ENCODE measurements at regions not wholly inside any gene's neighbourhood (a gene's known extent, or its start where the extent isn't known, plus 50 kb on each side); places are given as distances from the start of the nearest gene placed in this dataset.

GRCh38 chr21:35648512-35648911 is 411.8 kb downstream of the SETD4 start:
- peak; percentile 21 for DNase-seq
- Histone ChIP-seq H3K27ac (ENCODE audit: low read length) (no peak overlapping the region), H3K27me3 (replicated peaks; ENCODE audit: insufficient read depth, low read length) (no peaks in the 10 kb centered on the region), H3K79me2 (ENCODE audit: low read length) (no peaks in the 10 kb centered on the region), H3F3A (ENCODE audit: insufficient read depth, low read length) (no peaks in the 10 kb centered on the region), H4K20me1 (ENCODE audit: insufficient read depth, low read length) (no peaks in the 10 kb centered on the region), H3K9me2 (replicated peaks; ENCODE audit: insufficient read depth, low read length) (no peaks in the 10 kb centered on the region), H2AFZ (ENCODE audit: low read length) (no peak overlapping the region), H3K4me2 (ENCODE audit: low read depth, low read length) (no peak overlapping the region), H3K9me3 (replicated peaks; ENCODE audit: insufficient read depth, low read length) (no peaks in the 10 kb centered on the region), H3K4me1 (ENCODE audit: low read length) (no peaks in the 10 kb centered on the region), H3K4me3 (ENCODE audit: low read length) (no peak overlapping the region), H3K36me3 (replicated peaks; ENCODE audit: insufficient read depth, low read length) (no peaks in the 10 kb centered on the region), H3K9ac (ENCODE audit: low read length) (no peak overlapping the region)
- TF ChIP-seq EZH2 (optimal IDR thresholded peaks at IDR 0.05; ENCODE audit: low read depth, low read length) (no peak), EZH2phosphoT487 (IDR thresholded peaks at IDR 0.05; ENCODE audit: low read length) (no peak), CTCF (IDR thresholded peaks at IDR 0.05; ENCODE audit: low read length) (peak; percentile 11)

- TF ChIP-seq EZH2phosphoT487 (IDR thresholded peaks at IDR 0.05; ENCODE audit: low read length) (no peak), EZH2 (optimal IDR thresholded peaks at IDR 0.05; ENCODE audit: low read depth, low read length) (no peak), CTCF (IDR thresholded peaks at IDR 0.05; ENCODE audit: low read length) (no peak)
- H3K27ac ChIP-seq (ENCODE audit: low read length) = no peak overlapping the region
Measured at GRCh38 chr21:35646606-35647005, 413.7 kb downstream of the SETD4 start.

GRCh38 chr21:35645991-35646390 is 414.3 kb downstream of the SETD4 start:
- H3K4me3 ChIP-seq (ENCODE audit: low read length) = no peak overlapping the region
- H3K27me3 ChIP-seq (replicated peaks; ENCODE audit: insufficient read depth, low read length) = no peaks in the 10 kb centered on the region
- no peak overlapping the region for H2AFZ ChIP-seq (ENCODE audit: low read length)
- H3K27ac ChIP-seq (ENCODE audit: low read length) = no peak overlapping the region
- no peaks in the 10 kb centered on the region for H3K9me2 ChIP-seq (replicated peaks; ENCODE audit: insufficient read depth, low read length)
- H3K36me3 ChIP-seq (replicated peaks; ENCODE audit: insufficient read depth, low read length) = no peaks in the 10 kb centered on the region
- H3K4me1 ChIP-seq (ENCODE audit: low read length) = no peaks in the 10 kb centered on the region
- no peaks in the 10 kb centered on the region for H3K9me3 ChIP-seq (replicated peaks; ENCODE audit: insufficient read depth, low read length)
- H3K9ac ChIP-seq (ENCODE audit: low read length) = no peak overlapping the region
- H3F3A ChIP-seq (ENCODE audit: insufficient read depth, low read length) = no peaks in the 10 kb centered on the region
- H4K20me1 ChIP-seq (ENCODE audit: insufficient read depth, low read length) = no peaks in the 10 kb centered on the region
- no peak for DNase-seq
- H3K79me2 ChIP-seq (ENCODE audit: low read length) = no peaks in the 10 kb centered on the region
- TF ChIP-seq EZH2 (optimal IDR thresholded peaks at IDR 0.05; ENCODE audit: low read depth, low read length) (no peak), EZH2phosphoT487 (IDR thresholded peaks at IDR 0.05; ENCODE audit: low read length) (no peak)
- H3K4me2 ChIP-seq (ENCODE audit: low read depth, low read length) = no peak overlapping the region

More at GRCh38 chr21:35646606-35647005, 413.7 kb downstream of the SETD4 start:
- Histone ChIP-seq H3K4me1 (ENCODE audit: low read length) (no peaks in the 10 kb centered on the region), H3K79me2 (ENCODE audit: low read length) (no peaks in the 10 kb centered on the region), H3K4me2 (ENCODE audit: low read depth, low read length) (no peak overlapping the region), H4K20me1 (ENCODE audit: insufficient read depth, low read length) (no peaks in the 10 kb centered on the region), H3K36me3 (replicated peaks; ENCODE audit: insufficient read depth, low read length) (no peaks in the 10 kb centered on the region), H3K4me3 (ENCODE audit: low read length) (no peak overlapping the region), H3K27me3 (replicated peaks; ENCODE audit: insufficient read depth, low read length) (no peaks in the 10 kb centered on the region), H3F3A (ENCODE audit: insufficient read depth, low read length) (no peaks in the 10 kb centered on the region), H3K9ac (ENCODE audit: low read length) (no peak overlapping the region), H3K9me2 (replicated peaks; ENCODE audit: insufficient read depth, low read length) (no peaks in the 10 kb centered on the region), H3K9me3 (replicated peaks; ENCODE audit: insufficient read depth, low read length) (no peaks in the 10 kb centered on the region), H2AFZ (ENCODE audit: low read length) (no peak overlapping the region)
- no peak for DNase-seq

- H2AFZ ChIP-seq (ENCODE audit: low read length) = no peak overlapping the region
- no peaks in the 10 kb centered on the region for H3K9me2 ChIP-seq (replicated peaks; ENCODE audit: insufficient read depth, low read length)
- no peaks in the 10 kb centered on the region for H3K9me3 ChIP-seq (replicated peaks; ENCODE audit: insufficient read depth, low read length)
- no peaks in the 10 kb centered on the region for H3F3A ChIP-seq (ENCODE audit: insufficient read depth, low read length)
- TF ChIP-seq CTCF (IDR thresholded peaks at IDR 0.05; ENCODE audit: low read length) = no peak
- TF ChIP-seq EZH2 (optimal IDR thresholded peaks at IDR 0.05; ENCODE audit: low read depth, low read length) = no peak
- TF ChIP-seq EZH2phosphoT487 (IDR thresholded peaks at IDR 0.05; ENCODE audit: low read length) = no peak
- H3K4me2 ChIP-seq (ENCODE audit: low read depth, low read length) = no peak overlapping the region
- H3K9ac ChIP-seq (ENCODE audit: low read length) = no peak overlapping the region
- H3K27me3 ChIP-seq (replicated peaks; ENCODE audit: insufficient read depth, low read length) = no peaks in the 10 kb centered on the region
- H4K20me1 ChIP-seq (ENCODE audit: insufficient read depth, low read length) = no peaks in the 10 kb centered on the region
- no peak overlapping the region for H3K27ac ChIP-seq (ENCODE audit: low read length)
- H3K79me2 ChIP-seq (ENCODE audit: low read length) = no peaks in the 10 kb centered on the region
- no peak overlapping the region for H3K4me3 ChIP-seq (ENCODE audit: low read length)
- DNase-seq = no peak
- no peaks in the 10 kb centered on the region for H3K36me3 ChIP-seq (replicated peaks; ENCODE audit: insufficient read depth, low read length)
- no peaks in the 10 kb centered on the region for H3K4me1 ChIP-seq (ENCODE audit: low read length)
Measured at GRCh38 chr21:35644523-35644922, 415.8 kb downstream of the SETD4 start.
